SK-N-SH treated with all-trans-retinoic acid at 6 μM for 48 hours (cell line): ENCODE measurements at regions not wholly inside any gene's neighbourhood (a gene's known extent, or its start where the extent isn't known, plus 50 kb on each side); places are given as distances from the start of the nearest gene placed in this dataset.

ENCODE experiments used
- CREB5 ChIP-seq: fragments of 250-450 bp; sonication (Bioruptor Pico); IDR thresholded peaks from 2 replicates; pipeline ENCODE4 v1.5.1; 2020; ENCODE audit warnings: low read depth, mild to moderate bottlenecking, moderate library complexity
- CSRNP3 ChIP-seq: fragments of 250-450 bp; sonication (Bioruptor Pico); IDR thresholded peaks from 2 replicates; pipeline ENCODE4 v1.5.1; 2021; ENCODE audit warnings: mild to moderate bottlenecking, moderate library complexity
- ESRRG ChIP-seq: fragments of 250-450 bp; sonication (Bioruptor Pico); IDR thresholded peaks from 2 replicates; pipeline ENCODE4 v1.6.1; 2021; ENCODE audit warnings: mild to moderate bottlenecking
- GLIS3 ChIP-seq: fragments of 250-450 bp; sonication (Bioruptor Pico); IDR thresholded peaks from 2 replicates; pipeline ENCODE4 v1.5.0; 2020; ENCODE audit warnings: mild to moderate bottlenecking, moderate library complexity
- POU6F1 ChIP-seq: fragments of 250-450 bp; sonication (Bioruptor Pico); IDR thresholded peaks from 2 replicates; pipeline ENCODE4 v1.8.0; 2021; ENCODE audit warnings: low read depth, mild to moderate bottlenecking, moderate library complexity, borderline replicate concordance
- RARB ChIP-seq: fragments of 250-450 bp; sonication (Bioruptor Pico); IDR thresholded peaks from 2 replicates; pipeline ENCODE4 v1.8.0; 2021; ENCODE audit warnings: mild to moderate bottlenecking, moderate library complexity
- ZFP3 ChIP-seq: fragments of 250-450 bp; sonication (Bioruptor Pico); IDR thresholded peaks from 2 replicates; pipeline ENCODE4 v1.5.0; 2020; ENCODE audit warnings: mild to moderate bottlenecking, moderate library complexity

- TF ChIP-seq CREB5 (CRISPR knock-in tag), result no peak
- no peak for TF ChIP-seq ESRRG (CRISPR knock-in tag)
- no peak for TF ChIP-seq ZFP3 (CRISPR knock-in tag)
- TF ChIP-seq RARB, result no peak
- TF ChIP-seq GLIS3 (CRISPR knock-in tag), result no peak
- TF ChIP-seq POU6F1 (CRISPR knock-in tag), result no peak
- no peak for TF ChIP-seq CSRNP3 (CRISPR knock-in tag)
These were observed 171.8 kb downstream of the CTTN start for GRCh38 chr11:70569996-70570692.
